Nephron progenitor cell (in vitro differentiated cells): ENCODE measurements at regions not wholly inside any gene's neighbourhood (a gene's known extent, or its start where the extent isn't known, plus 50 kb on each side); places are given as distances from the start of the nearest gene placed in this dataset.

Experiments
- DNase-seq: peaks from one replicate; pipeline ENCODE4 v3.0.0; 2021
- H3K27ac Mint-ChIP-seq: 2 replicates; pipeline ENCODE4 v1.8.0; 2021; ENCODE audit warnings: mild to moderate bottlenecking, moderate library complexity, mixed read lengths
- H3K27me3 Mint-ChIP-seq: 2 replicates; pipeline ENCODE4 v1.8.0; 2021; ENCODE audit warnings: mild to moderate bottlenecking, low read depth, mixed read lengths; ENCODE audit not compliant: poor library complexity
- H3K36me3 Mint-ChIP-seq: 2 replicates; pipeline ENCODE4 v1.8.0; 2021; ENCODE audit warnings: low read depth, mixed read lengths
- H3K4me1 Mint-ChIP-seq: 2 replicates; pipeline ENCODE4 v1.8.0; 2021; ENCODE audit warnings: mixed read lengths
- H3K4me3 Mint-ChIP-seq: 2 replicates; pipeline ENCODE4 v1.8.0; 2021; ENCODE audit warnings: mild to moderate bottlenecking, moderate library complexity, mixed read lengths
- H3K9me3 Mint-ChIP-seq: 2 replicates; pipeline ENCODE4 v1.8.0; 2021; ENCODE audit warnings: mild to moderate bottlenecking, moderate library complexity, mixed read lengths
- CTCF ChIP-seq: fragments of 200-600 bp; sonication (generic); IDR thresholded peaks from 2 replicates; pipeline ENCODE4 v1.5.0; 2021; ENCODE audit warnings: antibody characterized with exemption

GRCh38 chr12:112602150-112602549 lies 183.4 kb downstream of the PTPN11 start:
- Mint-ChIP-seq H3K27me3 (peaks cover 92% of the 10 kb centered on the region), H3K27ac (no peak overlapping the region), H3K4me1 (no peaks in the 10 kb centered on the region), H3K4me3 (no peak overlapping the region), H3K9me3 (no peaks in the 10 kb centered on the region), H3K36me3 (no peaks in the 10 kb centered on the region)
- no peak for TF ChIP-seq CTCF
- no peak for DNase-seq

GRCh38 chr12:112606611-112607365 lies 184.8 kb upstream of the RPH3A start:
- Mint-ChIP-seq H3K27ac (no peak overlapping the region), H3K27me3 (peaks cover 80% of the 10 kb centered on the region), H3K36me3 (no peaks in the 10 kb centered on the region), H3K9me3 (no peaks in the 10 kb centered on the region), H3K4me3 (no peak overlapping the region), H3K4me1 (no peaks in the 10 kb centered on the region)
- no peak for DNase-seq
- TF ChIP-seq CTCF: no peak

- TF ChIP-seq CTCF: no peak
- H3K36me3 Mint-ChIP-seq: no peaks in the 10 kb centered on the region
- H3K27ac Mint-ChIP-seq: no peak overlapping the region
These were observed 184.1 kb upstream of the RPH3A start for GRCh38 chr12:112607427-112607826.

GRCh38 chr12:112611908-112612307 lies 179.6 kb upstream of the RPH3A start:
- H3K4me1 Mint-ChIP-seq: no peaks in the 10 kb centered on the region
- H3K9me3 Mint-ChIP-seq: peaks cover 5% of the 10 kb centered on the region
- H3K36me3 Mint-ChIP-seq: no peaks in the 10 kb centered on the region
- peaks cover 40% of the 10 kb centered on the region for H3K27me3 Mint-ChIP-seq
- DNase-seq: no peak
- no peak for TF ChIP-seq CTCF
- no peak overlapping the region for H3K4me3 Mint-ChIP-seq
- no peak overlapping the region for H3K27ac Mint-ChIP-seq

More at GRCh38 chr12:112607427-112607826, 184.1 kb upstream of the RPH3A start:
- no peaks in the 10 kb centered on the region for H3K4me1 Mint-ChIP-seq
- no peak overlapping the region for H3K4me3 Mint-ChIP-seq
- H3K27me3 Mint-ChIP-seq: peaks cover 73% of the 10 kb centered on the region
- DNase-seq: no peak
- H3K9me3 Mint-ChIP-seq: no peaks in the 10 kb centered on the region

GRCh38 chr12:112615196-112615595 lies 176.4 kb upstream of the RPH3A start:
- H3K27ac Mint-ChIP-seq: no peak overlapping the region
- no peak for DNase-seq
- H3K27me3 Mint-ChIP-seq: peaks cover 26% of the 10 kb centered on the region
- peaks cover 5% of the 10 kb centered on the region for H3K9me3 Mint-ChIP-seq
- H3K4me1 Mint-ChIP-seq: no peaks in the 10 kb centered on the region
- H3K4me3 Mint-ChIP-seq: no peak overlapping the region
- no peaks in the 10 kb centered on the region for H3K36me3 Mint-ChIP-seq
- TF ChIP-seq CTCF: no peak
